Right lobe of liver (tissue), 6 donors: ENCODE measurements at regions not wholly inside any gene's neighbourhood (a gene's known extent, or its start where the extent isn't known, plus 50 kb on each side); places are given as distances from the start of the nearest gene placed in this dataset.

Source experiments
- ATAC-seq, 4 donors: fragments of 200-7000 bp; cut with Tn5 transposase; one replicate each; pipeline ENCODE4 v1.9.1; 2020; ENCODE audit warnings: mild to moderate bottlenecking in 4 of 4, moderate library complexity in 4 of 4
- DNase-seq, 3 donors: peaks; one replicate each; pipeline ENCODE4 v3.0.0-alpha.2; 2020
- H3K27ac ChIP-seq, 3 donors: fragments of 200-600 bp; one replicate each; pipeline ENCODE4 v1.8.0; 2022
- H3K27me3 ChIP-seq, 2 donors: fragments of 200-600 bp; one replicate each; pipeline ENCODE4 v1.8.0; 2022
- H3K36me3 ChIP-seq, 4 donors: fragments of 200-600 bp; sonication (generic) in 1 of 4; one replicate each; pipeline versions ENCODE4 v1.5.1 to v1.8.0; 2017 to 2022; ENCODE audit warnings: control low read depth in 1 of 4
- H3K4me1 ChIP-seq, 4 donors: fragments of 200-600 bp; sonication (generic) in 1 of 4; one replicate each; pipeline versions ENCODE4 v1.5.1 to v1.8.0; 2017 to 2022; ENCODE audit warnings: control low read depth in 1 of 4
- H3K4me3 ChIP-seq, 3 donors: fragments of 200-600 bp; one replicate each; pipeline ENCODE4 v1.8.0; 2022
- H3K9me3 ChIP-seq, 4 donors: fragments of 200-600 bp; sonication (generic) in 1 of 4; one replicate each; pipeline versions ENCODE4 v1.5.1 to v1.8.0; 2017 to 2022; ENCODE audit warnings: control low read depth in 1 of 4
- CTCF ChIP-seq, 4 donors: fragments of 200-600 bp in 3 of 4; fragments of 450-650 bp in 1 of 4; IDR thresholded peaks; one replicate each; pipeline versions ENCODE4 v1.5.1 to v1.8.0; 2016 to 2022; ENCODE audit warnings: antibody characterized with exemption in 4 of 4, mild to moderate bottlenecking in 2 of 4
- POLR2A ChIP-seq: fragments of 450-650 bp; IDR thresholded peaks from one replicate; pipeline ENCODE4 v1.6.1; 2017; ENCODE audit warnings: antibody characterized with exemption, mild to moderate bottlenecking
- WGBS: methylation state at CpG from one replicate; pipeline ENCODE4 v1.1.6; 2018; ENCODE audit warnings: low coverage, low lambda C conversion rate; ENCODE audit not compliant: insufficient coverage; ENCODE audit errors: missing lambda C conversion rate; 5-methylcytosine and 5-hydroxymethylcytosine counted together
- intact Hi-C, 2 donors: fragments of 100-400 bp; cut with DNase I; formaldehyde crosslinking; loops; one replicate each; pipeline versions ENCODE4 v1.11.2 to v1.14.1; 2022
- donor health status: DM: no; HTN: yes; CAD: no.
- donor health status: DM: no; HTN: no; CAD: no.
- donor health status: DM: no; HTN: no; CAD: no.
- donor health status: DM: no; HTN: yes; CAD: no.
- donor health status: DM: no; HTN: yes; CAD: no.

DNA sequence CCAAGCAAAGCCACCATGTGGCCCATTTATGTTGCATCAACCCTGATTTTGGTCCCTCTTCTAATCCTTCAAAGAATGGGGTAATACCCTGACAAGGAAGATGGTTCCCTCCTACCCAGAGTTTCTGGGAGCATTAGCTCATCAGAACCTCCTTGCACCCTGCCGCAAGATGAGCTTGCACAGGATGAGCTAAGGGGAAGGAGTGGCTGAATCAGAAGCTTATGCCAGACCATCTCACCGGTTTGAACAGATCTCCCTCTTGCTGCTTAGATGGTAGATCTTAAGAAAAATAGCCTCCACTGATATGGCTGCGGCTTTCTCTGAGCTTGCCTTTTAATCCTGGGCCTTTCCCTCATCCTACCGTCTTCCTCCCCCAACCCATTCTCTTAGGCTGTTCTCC is 175.1 kb downstream of the SOX9 start:
- H3K4me3 ChIP-seq = no peak overlapping the region
- WGBS = 48% methylated on average over 4 of the region's 4 CpGs
- H3K27me3 ChIP-seq = no peaks in the 10 kb centered on the region
- H3K36me3 ChIP-seq = no peaks in the 10 kb centered on the region
- no peaks in the 10 kb centered on the region for H3K9me3 ChIP-seq
- H3K27ac ChIP-seq = no peak overlapping the region
- TF ChIP-seq POLR2A (no peak), CTCF (IDR thresholded peaks at IDR 0.05) (no peak)
- no peaks in the 10 kb centered on the region for H3K4me1 ChIP-seq
- DNase-seq = no peak
- ATAC-seq = no peak
- intact Hi-C loops = no loop called here

GRCh38 chr17:72296456-72296855 is 175.6 kb downstream of the SOX9 start:
- H3K4me3 ChIP-seq = no peak overlapping the region
- DNase-seq = no peak
- TF ChIP-seq CTCF (IDR thresholded peaks at IDR 0.05) = no peak
- no peak for TF ChIP-seq POLR2A
- no peaks in the 10 kb centered on the region for H3K9me3 ChIP-seq
- intact Hi-C loops = no loop called here
- no peaks in the 10 kb centered on the region for H3K36me3 ChIP-seq
- no peaks in the 10 kb centered on the region for H3K27me3 ChIP-seq
- no peak for ATAC-seq
- 14% methylated on average over 1 of the region's 1 CpG for WGBS
- H3K4me1 ChIP-seq = no peaks in the 10 kb centered on the region
- H3K27ac ChIP-seq = no peak overlapping the region

DNA sequence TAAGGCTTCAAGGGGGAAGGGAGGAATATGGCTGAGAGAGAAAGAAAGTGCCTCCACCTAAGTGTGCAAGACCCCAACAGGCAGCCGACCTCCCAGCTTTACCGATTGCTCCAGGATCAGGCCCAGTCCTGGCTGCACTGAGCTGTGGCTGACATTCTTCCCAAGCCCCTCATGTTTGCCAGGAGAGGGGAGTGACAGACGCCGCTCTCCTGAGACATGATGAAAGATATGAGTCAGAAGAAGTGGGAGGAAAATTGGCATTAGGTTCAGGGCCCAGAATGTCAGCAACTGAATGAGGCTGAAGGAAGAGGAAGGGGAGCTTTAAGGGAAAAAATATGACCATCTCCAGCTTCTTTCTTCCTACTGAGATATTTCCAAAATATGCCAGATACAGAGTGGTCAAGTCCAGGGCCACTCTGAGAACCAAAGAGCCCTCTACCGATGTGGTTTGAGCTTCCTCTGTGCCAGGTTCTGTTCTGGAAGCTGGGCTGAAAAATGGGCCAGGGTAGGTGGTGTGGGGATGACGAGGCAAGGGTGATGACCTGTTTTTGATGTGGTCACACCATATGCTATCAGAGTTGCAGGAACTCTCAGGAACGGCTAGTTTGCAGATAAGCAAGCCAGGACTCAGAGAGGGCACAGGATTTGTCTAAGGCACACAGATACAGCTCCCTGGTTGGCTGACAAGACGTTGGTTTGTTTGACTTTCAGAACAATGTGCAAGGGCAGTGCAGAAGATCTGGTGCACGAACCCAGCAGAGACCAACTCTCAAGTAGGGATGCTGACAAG is 176.7 kb downstream of the SOX9 start:
- Histone ChIP-seq H3K9me3 (no peaks in the 10 kb centered on the region), H3K27ac (no peak overlapping the region), H3K27me3 (no peaks in the 10 kb centered on the region), H3K4me1 (no peaks in the 10 kb centered on the region), H3K4me3 (no peak overlapping the region), H3K36me3 (no peaks in the 10 kb centered on the region)
- DNase-seq (no peak), ATAC-seq (no peak)
- TF ChIP-seq POLR2A (no peak), CTCF (IDR thresholded peaks at IDR 0.05) (no peak)
- intact Hi-C loops = no loop called here
- 23% methylated on average over 6 of the region's 9 CpGs for WGBS

DNA sequence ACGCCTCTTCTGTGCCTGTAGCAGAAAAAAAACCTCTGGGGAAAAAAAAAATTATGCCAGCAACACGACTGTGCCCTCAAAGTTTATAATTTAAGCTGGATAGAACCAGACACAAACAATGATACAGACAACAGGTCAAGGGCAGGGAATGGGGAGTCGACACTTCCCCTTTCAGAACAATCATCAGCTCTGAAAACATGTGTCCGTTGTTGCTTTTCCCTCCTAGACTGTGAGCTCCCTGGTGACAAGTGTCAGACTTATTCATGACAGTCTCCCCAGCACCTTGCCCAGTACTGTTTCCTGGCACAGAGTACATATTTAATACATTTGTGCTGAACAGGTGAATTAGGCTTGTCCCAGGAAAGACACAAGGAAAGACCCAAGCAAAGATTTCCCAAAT is 178.3 kb downstream of the SOX9 start:
- WGBS = 29% methylated on average over 4 of the region's 4 CpGs
- intact Hi-C loops = no loop called here
- ATAC-seq = no peak

More for the DNA sequence above, 178.3 kb downstream of the SOX9 start:
- Histone ChIP-seq H3K27me3 (no peaks in the 10 kb centered on the region), H3K27ac (no peak overlapping the region), H3K4me3 (no peak overlapping the region), H3K36me3 (no peaks in the 10 kb centered on the region), H3K9me3 (no peaks in the 10 kb centered on the region), H3K4me1 (no peaks in the 10 kb centered on the region)
- no peak for DNase-seq
- TF ChIP-seq CTCF (IDR thresholded peaks at IDR 0.05) (no peak), POLR2A (no peak)
